ENCODE measurements at regions not wholly inside any gene's neighbourhood (a gene's known extent, or its start where the extent isn't known, plus 50 kb on each side); places are given as distances from the start of the nearest gene placed in this dataset.

GRCh38 chr5:117255211-117256027 lies 680.8 kb upstream of the SEMA6A start:
- no peak overlapping the region for H3K4me3 Mint-ChIP-seq
- H3K4me1 Mint-ChIP-seq = no peaks in the 10 kb centered on the region
- DNase-seq (no peak), ATAC-seq (no peak)
- H3K9me3 Mint-ChIP-seq = peaks cover 0 to 5% of the 10 kb centered on the region in 2 donors
- H3K27me3 Mint-ChIP-seq = no peaks in the 10 kb centered on the region
- no peak overlapping the region for H3K27ac Mint-ChIP-seq

- H3K9me3 Mint-ChIP-seq = peaks cover 0 to 5% of the 10 kb centered on the region in 2 donors
- no peak overlapping the region for H3K4me3 Mint-ChIP-seq
- H3K27ac Mint-ChIP-seq = no peak overlapping the region
Measured at GRCh38 chr5:117252566-117252965, 677.9 kb upstream of the SEMA6A start.

GRCh38 chr5:117249086-117249815 lies 674.6 kb upstream of the SEMA6A start:
- ATAC-seq (no peak), DNase-seq (no peak)
- H3K27ac Mint-ChIP-seq = no peak overlapping the region
- no peaks in the 10 kb centered on the region for H3K4me1 Mint-ChIP-seq
- H3K9me3 Mint-ChIP-seq = peaks cover 0 to 5% of the 10 kb centered on the region in 2 donors
- H3K27me3 Mint-ChIP-seq = no peaks in the 10 kb centered on the region
- no peak overlapping the region for H3K4me3 Mint-ChIP-seq

More at GRCh38 chr5:117252566-117252965, 677.9 kb upstream of the SEMA6A start:
- ATAC-seq = no peak
- no peak for DNase-seq
- Mint-ChIP-seq H3K4me1 (no peaks in the 10 kb centered on the region), H3K27me3 (no peaks in the 10 kb centered on the region)

- Mint-ChIP-seq H3K4me3 (no peak overlapping the region), H3K4me1 (no peaks in the 10 kb centered on the region), H3K9me3 (no peaks in the 10 kb centered on the region), H3K27ac (no peak overlapping the region), H3K27me3 (no peaks in the 10 kb centered on the region)
- no peak for ATAC-seq
- DNase-seq = no peak
Measured at GRCh38 chr5:117246424-117246823, 671.8 kb upstream of the SEMA6A start.

GRCh38 chr5:117245130-117245529 lies 670.5 kb upstream of the SEMA6A start:
- no peaks in the 10 kb centered on the region for H3K4me1 Mint-ChIP-seq
- ATAC-seq (no peak), DNase-seq (no peak)
- H3K27me3 Mint-ChIP-seq = no peaks in the 10 kb centered on the region
- peaks cover 0 to 9% of the 10 kb centered on the region in 2 donors for H3K9me3 Mint-ChIP-seq
- H3K27ac Mint-ChIP-seq = no peak overlapping the region
- H3K4me3 Mint-ChIP-seq = no peak overlapping the region

DNA sequence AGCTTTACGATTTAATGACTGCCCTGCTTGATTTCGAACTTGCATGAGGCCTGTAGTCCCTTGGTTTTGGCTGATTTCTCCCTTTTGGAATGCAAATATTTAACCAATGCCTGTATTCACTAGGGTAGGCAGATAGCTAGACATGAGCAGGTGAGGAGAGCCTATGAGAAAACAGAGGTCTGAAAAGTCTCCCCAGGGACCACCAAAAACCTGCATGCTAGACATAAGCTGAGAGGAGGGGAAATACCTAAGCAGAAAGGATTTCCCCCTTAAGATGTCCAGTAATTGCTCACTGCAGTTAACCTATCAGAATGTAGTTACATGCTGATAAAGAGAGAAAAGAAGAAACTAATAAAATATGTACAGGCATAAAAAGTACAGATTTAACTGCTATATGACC lies 667.4 kb upstream of the SEMA6A start:
- no peaks in the 10 kb centered on the region for H3K4me1 Mint-ChIP-seq
- H3K27ac Mint-ChIP-seq = no peak overlapping the region
- H3K27me3 Mint-ChIP-seq = no peaks in the 10 kb centered on the region
- H3K9me3 Mint-ChIP-seq = peaks cover 0 to 9% of the 10 kb centered on the region in 2 donors
- no peak for DNase-seq
- no peak overlapping the region for H3K4me3 Mint-ChIP-seq
- ATAC-seq = no peak

- Mint-ChIP-seq H3K9me3 (peaks cover 5 to 12% of the 10 kb centered on the region in 2 donors), H3K4me3 (no peak overlapping the region), H3K27me3 (no peaks in the 10 kb centered on the region), H3K27ac (no peak overlapping the region), H3K4me1 (no peaks in the 10 kb centered on the region)
- ATAC-seq = no peak
- no peak for DNase-seq
Measured at GRCh38 chr5:117236941-117237340, 662.3 kb upstream of the SEMA6A start.

- Mint-ChIP-seq H3K9me3 (peaks cover 8 to 11% of the 10 kb centered on the region in 2 donors), H3K4me1 (no peaks in the 10 kb centered on the region), H3K27me3 (no peaks in the 10 kb centered on the region), H3K27ac (no peak overlapping the region), H3K4me3 (no peak overlapping the region)
- no peak for ATAC-seq
- no peak for DNase-seq
Measured at GRCh38 chr5:117235786-117236185, 661.2 kb upstream of the SEMA6A start.

- no peak overlapping the region for H3K27ac Mint-ChIP-seq
- H3K27me3 Mint-ChIP-seq = no peaks in the 10 kb centered on the region
- H3K9me3 Mint-ChIP-seq = peaks cover 5 to 8% of the 10 kb centered on the region in 2 donors
- DNase-seq (no peak), ATAC-seq (no peak)
- no peaks in the 10 kb centered on the region for H3K4me1 Mint-ChIP-seq
- no peak overlapping the region for H3K4me3 Mint-ChIP-seq
Measured at GRCh38 chr5:117230375-117230774, 655.8 kb upstream of the SEMA6A start.

- no peak overlapping the region for H3K4me3 Mint-ChIP-seq
- H3K27me3 Mint-ChIP-seq = no peaks in the 10 kb centered on the region
- no peaks in the 10 kb centered on the region for H3K4me1 Mint-ChIP-seq
- no peak for DNase-seq
- no peak for ATAC-seq
- H3K9me3 Mint-ChIP-seq = peaks cover 8 to 16% of the 10 kb centered on the region in 2 donors
- H3K27ac Mint-ChIP-seq = no peak overlapping the region
Measured at GRCh38 chr5:117220730-117221129, 646.1 kb upstream of the SEMA6A start.

GRCh38 chr5:117218789-117219188 lies 644.2 kb upstream of the SEMA6A start:
- Mint-ChIP-seq H3K27ac (no peak overlapping the region), H3K4me1 (no peaks in the 10 kb centered on the region), H3K27me3 (no peaks in the 10 kb centered on the region), H3K9me3 (peaks cover 8 to 16% of the 10 kb centered on the region in 2 donors), H3K4me3 (no peak overlapping the region)
- ATAC-seq (no peak), DNase-seq (no peak)

GRCh38 chr5:117212866-117213265 lies 638.2 kb upstream of the SEMA6A start:
- Mint-ChIP-seq H3K9me3 (peaks cover 6 to 15% of the 10 kb centered on the region in 2 donors), H3K27me3 (no peaks in the 10 kb centered on the region), H3K27ac (no peak overlapping the region), H3K4me1 (no peaks in the 10 kb centered on the region), H3K4me3 (no peak overlapping the region)
- DNase-seq (no peak), ATAC-seq (no peak)

DNA sequence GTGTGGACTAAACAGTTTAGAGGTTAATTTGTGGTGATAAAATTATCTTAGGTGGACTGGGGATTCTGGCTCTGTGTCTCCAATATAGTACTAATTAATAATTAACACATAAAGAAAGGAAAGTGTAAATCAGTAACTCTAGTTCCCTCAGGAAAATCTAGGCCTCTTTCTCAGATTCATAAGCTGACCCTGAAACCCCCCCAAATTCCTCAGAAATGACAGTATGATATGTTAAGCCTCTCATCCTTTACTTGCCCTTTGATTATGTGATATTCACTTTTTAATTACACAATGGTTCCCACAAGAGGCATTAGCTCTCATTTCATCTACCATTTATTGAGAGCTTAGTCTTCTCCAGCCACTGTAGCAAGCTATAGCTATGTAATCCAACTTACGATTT lies 636.2 kb upstream of the SEMA6A start:
- Mint-ChIP-seq H3K4me1 (no peaks in the 10 kb centered on the region), H3K9me3 (peaks cover 6 to 7% of the 10 kb centered on the region in 2 donors), H3K4me3 (no peak overlapping the region), H3K27me3 (no peaks in the 10 kb centered on the region), H3K27ac (no peak overlapping the region)
- ATAC-seq (no peak), DNase-seq (no peak)

- H3K9me3 Mint-ChIP-seq = peaks cover 6 to 7% of the 10 kb centered on the region in 2 donors
- H3K4me1 Mint-ChIP-seq = no peaks in the 10 kb centered on the region
- H3K27ac Mint-ChIP-seq = no peak overlapping the region
- ATAC-seq (no peak), DNase-seq (no peak)
- no peaks in the 10 kb centered on the region for H3K27me3 Mint-ChIP-seq
- no peak overlapping the region for H3K4me3 Mint-ChIP-seq
Measured at GRCh38 chr5:117209479-117209878, 634.9 kb upstream of the SEMA6A start.

DNA sequence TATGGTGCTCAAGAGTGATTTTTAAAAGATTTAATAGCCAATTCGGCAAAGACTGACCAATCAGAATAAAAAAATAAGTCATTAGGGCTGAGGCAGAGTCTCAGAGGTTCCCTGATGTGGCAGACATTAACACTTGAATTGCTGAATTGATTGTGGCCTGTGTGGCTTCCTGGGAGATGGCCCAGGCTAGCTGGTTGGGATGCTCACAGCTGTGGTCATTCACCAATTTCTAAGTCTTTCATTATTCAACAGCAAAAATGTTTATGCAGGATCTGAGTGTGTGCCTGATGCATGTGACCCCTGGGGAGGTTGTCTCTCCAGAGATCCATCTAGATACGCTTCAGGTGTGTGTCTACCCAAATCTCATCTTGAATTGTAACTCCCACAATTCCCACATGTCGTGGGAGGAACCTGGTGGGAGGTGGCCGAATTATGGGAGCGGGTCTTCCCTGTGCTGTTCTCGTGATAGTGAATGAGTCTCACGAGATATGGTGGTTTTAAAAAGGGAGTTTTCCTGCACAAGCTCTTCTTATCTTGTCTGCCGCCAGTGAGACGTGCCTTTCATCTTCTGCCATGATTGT lies 632.6 kb upstream of the SEMA6A start:
- DNase-seq (no peak), ATAC-seq (no peak)
- H3K4me3 Mint-ChIP-seq = no peak overlapping the region
- H3K27ac Mint-ChIP-seq = no peak overlapping the region
- H3K4me1 Mint-ChIP-seq = no peaks in the 10 kb centered on the region
- peaks cover 6 to 7% of the 10 kb centered on the region in 2 donors for H3K9me3 Mint-ChIP-seq
- no peaks in the 10 kb centered on the region for H3K27me3 Mint-ChIP-seq

- ATAC-seq (no peak), DNase-seq (no peak)
- H3K27me3 Mint-ChIP-seq = no peaks in the 10 kb centered on the region
- no peak overlapping the region for H3K27ac Mint-ChIP-seq
- H3K4me1 Mint-ChIP-seq = no peaks in the 10 kb centered on the region
- H3K4me3 Mint-ChIP-seq = no peak overlapping the region
- peaks cover 0 to 6% of the 10 kb centered on the region in 2 donors for H3K9me3 Mint-ChIP-seq
Measured at GRCh38 chr5:117205894-117206293, 631.3 kb upstream of the SEMA6A start.

All from stimulated activated naive CD8-positive, alpha-beta T cell treated with anti-CD3 and anti-CD28 coated beads, Interleukin-15, amount 100 ng/mL, for 72 hours (primary cell).